Neural cell (in vitro differentiated cells): ENCODE measurements at regions not wholly inside any gene's neighbourhood (a gene's known extent, or its start where the extent isn't known, plus 50 kb on each side); places are given as distances from the start of the nearest gene placed in this dataset.

Source experiments
- H2AFZ ChIP-seq: fragments of 200-600, 300-800 bp; sonication (generic), shearing (Covaris generic); 2 replicates; pipeline ENCODE4 v1.6.0; 2014; ENCODE audit warnings: low read depth, mild to moderate bottlenecking, antibody characterized with exemption, low read length, moderate library complexity
- H3F3A ChIP-seq: fragments of 200-600 bp; shearing (Covaris generic); 2 replicates; pipeline ENCODE4 v1.6.1; 2016; ENCODE audit warnings: mild to moderate bottlenecking, moderate library complexity, mixed read lengths, antibody characterized with exemption, low read length; ENCODE audit not compliant: insufficient read depth, poor library complexity, severe bottlenecking
- H3K27ac ChIP-seq: fragments of 200-600, 300-800 bp; sonication (generic), shearing (Covaris generic); 2 replicates; pipeline ENCODE4 v1.5.1; 2014; ENCODE audit warnings: mild to moderate bottlenecking, low read length, moderate library complexity
- H3K27me3 ChIP-seq: fragments of 300-800, 200-600 bp; sonication (generic), shearing (Covaris generic); 2 replicates; pipeline ENCODE4 v1.6.0; 2014; ENCODE audit warnings: mild to moderate bottlenecking, low read depth, low read length, moderate library complexity; ENCODE audit not compliant: insufficient read depth
- H3K36me3 ChIP-seq: fragments of 300-800, 200-600 bp; sonication (generic), shearing (Covaris generic); 2 replicates; pipeline ENCODE4 v1.5.1; 2014; ENCODE audit warnings: mild to moderate bottlenecking, antibody characterized with exemption, low read length, moderate library complexity; ENCODE audit not compliant: insufficient read depth
- H3K4me2 ChIP-seq: fragments of 300-800, 200-600 bp; sonication (generic), shearing (Covaris generic); 2 replicates; pipeline ENCODE4 v1.6.0; 2014; ENCODE audit warnings: mild to moderate bottlenecking, low read length
- H3K4me3 ChIP-seq: fragments of 300-800, 200-600 bp; sonication (generic), shearing (Covaris generic); 2 replicates; pipeline ENCODE4 v1.5.1; 2014; ENCODE audit warnings: mild to moderate bottlenecking, low read length, moderate library complexity
- H3K79me2 ChIP-seq: fragments of 200-600 bp; shearing (Covaris generic); replicated peaks from 2 replicates; pipeline ENCODE4 v1.6.0; 2014; ENCODE audit warnings: mild to moderate bottlenecking, low read length, moderate library complexity; ENCODE audit not compliant: insufficient read depth
- H3K9ac ChIP-seq: fragments of 300-800, 200-600 bp; sonication (generic), shearing (Covaris generic); 2 replicates; pipeline ENCODE4 v1.6.1; 2016; ENCODE audit warnings: mild to moderate bottlenecking, low read length, mixed read lengths
- H3K9me2 ChIP-seq: fragments of 200-600 bp; shearing (Covaris generic); 2 replicates; pipeline ENCODE4 v1.6.1; 2016; ENCODE audit warnings: mild to moderate bottlenecking, low read length, mixed read lengths; ENCODE audit not compliant: insufficient read depth
- H3K9me3 ChIP-seq: fragments of 200-600, 300-800 bp; sonication (generic), shearing (Covaris generic); 2 replicates; pipeline ENCODE4 v1.6.1; 2016; ENCODE audit warnings: mild to moderate bottlenecking, mixed run types, low read length, moderate library complexity, mixed read lengths
- H4K20me1 ChIP-seq: fragments of 200-600 bp; shearing (Covaris generic); 2 replicates; pipeline ENCODE4 v1.6.1; 2016; ENCODE audit warnings: mild to moderate bottlenecking, mixed run types; ENCODE audit not compliant: insufficient read depth
- CTCF ChIP-seq: fragments of 450-650 bp; IDR thresholded peaks from 2 replicates; pipeline ENCODE4 v1.5.1; 2014; ENCODE audit warnings: antibody characterized with exemption, mild to moderate bottlenecking, moderate library complexity; ENCODE audit not compliant: poor library complexity, severe bottlenecking
- EP300 ChIP-seq: fragments of 450-650 bp; conservative IDR thresholded peaks from 2 replicates; pipeline ENCODE4 v1.6.1; 2014; ENCODE audit warnings: antibody characterized with exemption, mild to moderate bottlenecking, moderate library complexity; ENCODE audit not compliant: poor library complexity, severe bottlenecking
- EZH2 ChIP-seq: fragments of 200-600, 300-800 bp; shearing (Covaris generic), sonication (generic); IDR thresholded peaks from 2 replicates; pipeline ENCODE4 v1.6.1; 2014; ENCODE audit warnings: antibody characterized with exemption, low read length, borderline replicate concordance, mild to moderate bottlenecking; ENCODE audit not compliant: insufficient read depth, poor library complexity, severe bottlenecking
- MXI1 ChIP-seq: fragments of 450-650 bp; conservative IDR thresholded peaks from 2 replicates; pipeline ENCODE4 v1.6.1; 2014; ENCODE audit warnings: antibody characterized with exemption, mild to moderate bottlenecking; ENCODE audit not compliant: poor library complexity, severe bottlenecking
- POLR2AphosphoS5 ChIP-seq: IDR thresholded peaks from 2 replicates; pipeline ENCODE4 v1.6.1; 2012
- RAD21 ChIP-seq: fragments of 450-650 bp; conservative IDR thresholded peaks from 2 replicates; pipeline ENCODE4 v1.6.1; 2014; ENCODE audit warnings: antibody characterized with exemption, mild to moderate bottlenecking, moderate library complexity
- REST ChIP-seq: IDR thresholded peaks from 2 replicates; pipeline ENCODE4 v1.6.1; 2012; ENCODE audit warnings: borderline replicate concordance
- SMC3 ChIP-seq: fragments of 450-650 bp; conservative IDR thresholded peaks from 2 replicates; pipeline ENCODE4 v1.6.1; 2014; ENCODE audit warnings: antibody characterized with exemption, mild to moderate bottlenecking, moderate library complexity; ENCODE audit not compliant: poor library complexity
- TAF1 ChIP-seq: IDR thresholded peaks from 2 replicates; pipeline ENCODE4 v1.6.1; 2012; ENCODE audit warnings: low read depth

GRCh38 chr3:160152638-160153037, 72.6 kb upstream of the C3orf80 start:
- no peak overlapping the region for H3K4me2 ChIP-seq
- H3K9me2 ChIP-seq, result no peaks in the 10 kb centered on the region
- H3K27me3 ChIP-seq, result no peaks in the 10 kb centered on the region
- no peak overlapping the region for H3K27ac ChIP-seq
- TF ChIP-seq TAF1 (no peak), REST (no peak), CTCF (no peak), MXI1 (no peak), POLR2AphosphoS5 (no peak), EP300 (no peak), SMC3 (no peak), EZH2 (no peak), RAD21 (no peak)
- no peaks in the 10 kb centered on the region for H4K20me1 ChIP-seq
- no peaks in the 10 kb centered on the region for H3F3A ChIP-seq
- no peaks in the 10 kb centered on the region for H3K36me3 ChIP-seq
- H3K4me3 ChIP-seq, result no peak overlapping the region
- H3K9ac ChIP-seq, result no peak overlapping the region
- no peaks in the 10 kb centered on the region for H3K9me3 ChIP-seq
- no peak overlapping the region for H2AFZ ChIP-seq
- no peaks in the 10 kb centered on the region for H3K79me2 ChIP-seq

DNA sequence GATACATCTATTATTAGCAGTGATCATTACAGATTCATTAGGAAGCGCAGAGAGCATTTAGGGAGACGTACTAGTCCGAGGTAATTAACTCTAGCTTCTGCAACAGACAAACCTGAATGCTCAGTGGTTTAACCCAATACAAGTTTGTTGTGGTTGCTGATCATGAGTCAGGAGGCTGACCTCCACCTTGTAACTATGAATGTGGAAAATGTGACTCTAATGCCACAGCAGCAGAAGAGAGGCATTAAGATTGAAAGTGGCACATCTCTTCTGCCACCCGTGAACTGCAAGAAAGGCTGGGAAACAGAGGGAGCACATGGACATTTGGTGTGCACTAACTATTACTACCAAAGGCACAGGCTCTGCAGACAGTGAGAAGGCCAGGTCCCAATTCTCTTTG, 71.2 kb upstream of the C3orf80 start:
- H3F3A ChIP-seq, result no peaks in the 10 kb centered on the region
- H3K27ac ChIP-seq, result no peak overlapping the region
- no peak overlapping the region for H3K9ac ChIP-seq
- no peaks in the 10 kb centered on the region for H3K79me2 ChIP-seq
- H3K9me3 ChIP-seq, result no peaks in the 10 kb centered on the region
- no peaks in the 10 kb centered on the region for H3K9me2 ChIP-seq
- H4K20me1 ChIP-seq, result no peaks in the 10 kb centered on the region
- H3K4me2 ChIP-seq, result no peak overlapping the region
- H3K36me3 ChIP-seq, result no peaks in the 10 kb centered on the region
- no peak overlapping the region for H2AFZ ChIP-seq
- no peak for TF ChIP-seq TAF1
- TF ChIP-seq REST, result no peak
- no peak for TF ChIP-seq POLR2AphosphoS5
- TF ChIP-seq SMC3, result no peak
- TF ChIP-seq EZH2, result no peak
- TF ChIP-seq RAD21, result no peak
- TF ChIP-seq MXI1, result no peak
- no peak for TF ChIP-seq EP300
- TF ChIP-seq CTCF, result no peak
- H3K27me3 ChIP-seq, result no peaks in the 10 kb centered on the region
- H3K4me3 ChIP-seq, result no peak overlapping the region
